HG02981 (cell line): ENCODE measurements at regions not wholly inside any gene's neighbourhood (a gene's known extent, or its start where the extent isn't known, plus 50 kb on each side); places are given as distances from the start of the nearest gene placed in this dataset.
A peak's percentile ranks its signal among the peaks of the same experiment; 100 is the strongest.

Source experiments
- ATAC-seq: cut with Tn5 transposase; IDR thresholded peaks from one replicate; pipeline ENCODE4 v1.9.1; 2021; ENCODE audit warnings: mild to moderate bottlenecking, moderate library complexity; ENCODE audit not compliant: unreplicated experiment

DNA sequence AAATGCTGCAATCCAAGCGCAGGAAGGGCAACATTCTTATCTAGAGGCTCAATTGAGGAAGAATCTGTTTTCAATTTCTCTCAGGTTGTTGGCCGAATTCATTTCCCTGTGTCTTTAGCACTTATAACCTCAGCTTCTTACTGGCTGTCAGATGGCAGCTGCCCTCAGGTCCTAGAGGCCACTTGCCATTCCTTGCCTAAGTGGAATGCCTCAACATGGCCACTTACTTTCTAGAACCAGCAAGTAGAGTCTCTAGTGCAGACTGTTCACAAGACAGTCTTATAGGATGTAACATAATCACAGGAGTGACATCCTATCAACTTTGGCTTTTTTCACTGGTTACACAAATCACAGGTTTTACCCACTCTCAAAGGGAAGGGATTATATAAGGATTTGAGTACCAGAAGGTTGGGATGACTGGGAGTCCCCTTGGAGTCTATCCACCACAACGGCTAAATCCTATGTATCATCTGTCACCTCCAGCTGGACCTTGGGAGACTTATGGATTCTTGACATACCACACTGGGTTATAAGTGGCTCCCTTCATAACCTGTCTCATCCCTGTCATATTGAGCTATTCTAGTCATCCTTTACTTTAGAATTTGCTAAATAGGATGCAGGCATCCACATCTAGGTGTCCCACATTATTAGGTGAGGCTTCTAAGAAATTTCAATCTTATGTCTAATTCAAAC, 297.9 kb upstream of the CTSO start:
- no peak for ATAC-seq

DNA sequence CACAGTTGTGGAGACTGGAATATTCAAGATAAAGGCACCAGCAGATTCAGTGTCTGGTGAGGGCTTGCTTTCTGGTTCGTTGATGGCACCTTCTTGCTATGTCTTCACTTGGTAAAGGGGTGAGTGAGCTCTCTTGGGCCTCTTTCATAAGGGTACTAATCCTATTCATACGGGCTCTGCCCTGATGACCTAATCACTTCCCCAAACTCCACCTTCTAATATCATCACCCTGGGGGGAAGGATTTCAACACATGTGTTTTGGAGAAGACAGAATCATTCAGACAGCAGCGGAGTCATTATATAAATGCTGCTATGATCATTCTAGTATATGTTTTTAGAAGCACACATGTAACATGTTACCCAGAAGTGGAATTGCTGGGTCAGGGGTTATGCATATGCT, 295.3 kb upstream of the CTSO start:
- no peak for ATAC-seq

DNA sequence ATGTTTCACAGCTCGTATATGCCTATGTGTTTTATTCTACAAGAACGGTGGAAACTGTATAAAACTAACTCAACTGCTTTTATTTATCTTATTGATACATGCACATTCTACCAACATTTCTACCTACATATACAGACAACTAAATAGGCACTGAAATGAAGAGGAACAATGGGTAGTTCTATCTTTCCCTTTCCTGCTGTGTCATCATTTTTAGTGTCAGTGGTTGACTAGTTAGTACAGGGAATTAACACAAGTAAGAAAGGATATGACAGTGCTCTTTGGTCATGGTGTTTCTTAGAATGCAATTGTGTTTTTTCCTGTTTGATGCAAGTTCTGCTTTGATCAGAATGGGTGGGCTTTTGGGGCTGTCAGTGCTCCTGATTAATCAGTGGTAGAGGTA, 293.8 kb upstream of the CTSO start:
- no peak for ATAC-seq

DNA sequence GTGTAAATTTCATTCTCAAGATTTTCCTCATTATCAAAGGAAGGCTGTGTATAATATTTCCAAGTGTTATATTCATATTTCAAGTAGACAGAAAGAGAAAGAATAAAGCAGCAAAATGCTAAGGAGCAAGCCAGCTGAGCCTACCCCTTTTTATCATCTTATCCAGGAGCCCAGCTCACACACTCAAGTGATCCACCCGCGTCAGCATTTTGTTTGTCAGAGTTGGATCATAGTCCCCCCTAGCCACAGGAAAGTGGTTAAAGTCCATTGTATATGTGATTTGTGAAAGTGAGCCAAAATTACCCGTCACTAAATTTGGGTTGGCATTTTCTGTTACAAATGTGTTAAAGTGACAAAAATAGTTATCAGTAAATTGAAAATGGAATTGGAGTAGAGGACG, 289.3 kb upstream of the CTSO start:
- ATAC-seq, result no peak

DNA sequence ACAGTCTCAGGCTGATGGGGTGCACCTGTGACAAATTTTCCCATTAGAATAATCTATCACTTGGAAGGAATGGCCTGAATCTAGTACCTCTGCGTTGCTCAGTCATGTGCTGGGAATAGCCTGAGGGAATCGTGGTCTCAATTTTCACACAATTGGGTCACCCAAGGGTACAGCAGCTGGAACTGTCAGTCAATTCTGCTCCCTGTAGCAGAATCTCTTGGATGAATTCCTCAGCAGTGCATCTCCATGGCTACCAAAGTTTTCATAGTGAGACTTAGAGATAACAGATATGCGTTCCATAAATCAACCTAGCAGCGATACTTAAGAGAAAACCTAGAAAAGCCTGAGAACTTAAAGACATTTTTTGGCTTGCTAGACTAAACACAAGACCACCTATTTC, 288.7 kb upstream of the CTSO start:
- ATAC-seq, result no peak

DNA sequence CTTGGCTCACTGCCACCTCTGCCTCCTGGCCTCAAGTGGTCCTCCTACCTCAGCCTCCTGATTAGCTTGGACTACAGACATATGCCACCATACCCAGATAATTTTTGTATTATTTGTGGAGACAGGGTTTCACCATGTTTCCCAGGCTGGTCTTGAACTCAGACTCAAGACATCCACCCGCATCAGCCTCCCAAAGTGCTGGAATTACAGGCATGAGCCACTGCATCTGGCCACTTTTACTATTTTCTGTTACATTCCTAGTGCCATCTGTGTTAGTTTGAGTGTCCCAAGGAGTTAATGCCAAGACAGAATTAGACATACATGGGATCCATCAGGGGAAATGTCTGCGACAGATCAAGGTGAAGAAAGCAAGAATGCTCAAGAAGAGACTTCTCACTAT, 288.2 kb upstream of the CTSO start:
- no peak for ATAC-seq

DNA sequence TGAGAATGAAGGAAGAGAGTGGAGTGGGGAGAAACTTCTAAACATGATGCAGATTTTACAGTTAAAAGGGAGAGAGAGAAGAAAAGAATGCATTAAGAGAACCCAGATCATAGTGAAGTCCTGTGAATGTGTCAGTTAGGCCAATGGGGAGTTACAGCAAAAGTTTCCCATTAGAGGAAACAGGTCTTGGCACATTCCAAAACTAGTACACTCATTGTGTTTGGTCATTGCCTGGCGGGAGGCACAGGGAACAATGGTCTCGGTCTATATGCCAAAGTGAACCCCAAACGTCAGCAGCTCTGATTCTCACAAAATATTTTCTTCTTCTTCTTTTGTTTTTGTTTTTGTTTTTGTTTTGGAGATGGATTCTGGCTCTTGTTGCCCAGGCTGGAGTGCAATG, 284.5 kb upstream of the CTSO start:
- ATAC-seq, result no peak

DNA sequence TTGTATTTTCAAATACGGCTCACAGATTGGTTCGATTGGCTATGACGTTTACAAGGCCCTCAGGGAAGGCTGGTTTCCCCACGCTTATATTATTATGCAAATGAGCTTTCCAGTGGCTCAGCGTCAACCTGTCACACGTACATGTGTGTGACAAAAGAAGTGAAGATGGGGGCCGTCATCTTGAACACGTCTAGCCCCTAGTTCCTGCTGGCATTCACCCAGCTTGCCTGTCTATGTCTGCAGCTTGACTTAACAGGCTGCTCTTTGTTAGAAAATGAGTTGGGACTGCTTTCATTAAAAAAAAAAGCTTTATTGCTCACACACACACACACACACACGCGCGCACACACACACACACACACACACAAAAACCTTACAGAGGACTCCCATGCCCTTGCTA, 283.6 kb upstream of the CTSO start:
- ATAC-seq, result no peak

DNA sequence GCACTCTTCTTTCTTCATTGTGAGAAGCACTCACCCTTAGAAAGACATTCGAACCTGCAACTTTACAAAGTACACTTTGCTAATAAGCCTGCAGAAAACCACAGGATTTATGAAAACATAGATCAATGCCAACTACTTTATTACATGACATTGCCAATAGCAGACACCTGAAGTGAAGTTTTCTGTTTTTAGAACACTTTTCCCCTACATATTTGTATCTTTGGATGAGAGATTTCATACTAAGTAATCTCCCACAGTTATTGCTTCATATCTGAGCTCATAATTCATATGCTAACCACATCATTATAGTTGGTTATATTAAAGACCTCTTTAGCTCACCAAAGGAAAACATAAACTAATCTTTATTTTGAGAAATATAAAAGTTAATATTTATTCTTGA, 276.5 kb upstream of the CTSO start:
- no peak for ATAC-seq

DNA sequence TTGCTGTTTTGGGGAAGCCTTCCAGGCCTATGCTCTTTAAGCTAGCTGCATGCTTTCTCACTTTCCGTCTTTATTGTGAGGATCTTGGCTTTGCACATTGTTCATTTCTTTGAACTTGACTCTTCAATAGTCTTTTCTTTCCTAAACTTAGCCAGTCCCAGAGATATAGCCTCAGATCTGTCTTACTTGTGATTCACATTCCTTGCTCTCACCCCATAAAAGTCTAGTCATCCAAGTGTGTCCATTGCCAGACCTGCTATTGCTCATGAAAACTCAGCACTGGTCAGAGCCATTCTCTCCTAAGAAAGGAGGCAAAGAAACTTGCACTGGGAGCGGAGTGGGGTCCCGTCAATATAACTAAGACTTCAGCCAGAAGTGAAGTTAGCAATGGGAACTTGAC, 275.0 kb upstream of the CTSO start:
- ATAC-seq, result no peak

DNA sequence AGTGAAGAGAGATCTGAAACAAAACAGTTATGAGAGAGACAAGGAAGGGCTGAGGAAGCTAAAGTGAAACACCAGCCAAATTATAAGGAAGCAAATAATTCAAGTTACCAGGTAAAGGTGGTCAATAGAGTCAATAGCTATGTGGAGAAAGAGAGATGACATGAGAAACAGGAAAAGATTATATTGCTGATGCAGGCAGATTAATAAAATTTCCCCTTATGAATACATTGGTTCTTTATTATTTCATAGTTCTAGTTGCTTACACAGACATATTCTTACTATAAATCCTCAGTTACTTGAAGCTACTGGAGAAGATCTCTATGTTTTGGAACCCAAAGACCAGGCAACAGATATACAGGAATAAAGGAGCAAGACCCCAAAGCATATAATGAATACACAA, 273.7 kb upstream of the CTSO start:
- ATAC-seq, result no peak

DNA sequence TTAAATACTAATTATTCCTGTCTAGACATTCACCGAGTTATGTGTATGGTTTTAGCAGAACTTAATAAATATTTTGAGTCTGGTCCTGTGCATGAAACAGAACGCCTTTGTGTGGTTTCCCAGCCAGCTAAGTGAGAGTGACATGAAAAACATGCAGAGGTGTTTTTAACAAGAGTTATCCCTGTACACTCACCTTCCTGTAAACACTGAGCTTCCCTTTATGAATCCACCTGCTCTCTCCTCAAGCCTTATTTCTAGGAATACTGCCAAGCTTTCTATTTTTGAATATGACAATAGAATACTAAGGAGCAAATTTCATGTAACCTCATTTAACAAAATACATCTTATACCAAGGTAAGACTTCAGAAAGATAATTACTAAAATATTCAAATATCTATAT, 270.3 kb upstream of the CTSO start:
- no peak for ATAC-seq

DNA sequence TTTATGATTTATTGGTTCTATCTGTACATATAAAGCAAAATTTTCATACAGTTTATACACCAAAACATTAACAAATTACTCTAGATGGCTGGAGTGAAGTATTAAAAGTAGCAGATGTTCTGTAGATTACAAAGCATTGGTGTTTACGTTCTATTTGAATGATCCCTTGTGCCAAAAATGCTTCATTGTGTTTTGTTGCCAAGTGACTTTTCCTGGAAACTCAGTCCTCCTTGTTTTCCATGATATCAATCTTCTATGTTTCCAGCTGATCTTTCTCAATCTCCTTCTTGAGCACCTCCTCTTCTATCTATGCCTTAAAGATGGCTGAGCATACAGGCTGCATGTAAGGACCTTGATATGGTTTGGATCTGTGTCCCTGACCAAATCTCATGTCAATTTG, 263.6 kb upstream of the CTSO start:
- ATAC-seq, result no peak

DNA sequence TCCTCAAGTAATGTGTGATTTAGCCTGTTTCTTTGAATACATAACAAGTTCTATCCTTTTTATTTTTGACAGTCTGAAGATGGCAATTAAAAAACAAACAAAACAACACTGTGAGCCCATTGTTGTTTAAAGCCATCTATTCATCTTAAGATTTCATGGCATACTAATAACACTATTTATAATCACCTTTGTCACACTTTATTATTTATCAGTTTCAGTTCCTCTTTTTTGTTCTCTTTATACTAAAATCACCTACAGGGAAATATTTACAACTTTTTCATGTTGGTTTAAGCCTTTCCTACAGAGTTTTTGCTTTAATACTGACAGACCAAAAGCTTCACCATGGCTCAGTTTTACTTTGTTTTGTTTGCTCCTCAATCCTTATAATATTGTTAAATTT, 247.4 kb upstream of the CTSO start:
- ATAC-seq, result peak; percentile 97

DNA sequence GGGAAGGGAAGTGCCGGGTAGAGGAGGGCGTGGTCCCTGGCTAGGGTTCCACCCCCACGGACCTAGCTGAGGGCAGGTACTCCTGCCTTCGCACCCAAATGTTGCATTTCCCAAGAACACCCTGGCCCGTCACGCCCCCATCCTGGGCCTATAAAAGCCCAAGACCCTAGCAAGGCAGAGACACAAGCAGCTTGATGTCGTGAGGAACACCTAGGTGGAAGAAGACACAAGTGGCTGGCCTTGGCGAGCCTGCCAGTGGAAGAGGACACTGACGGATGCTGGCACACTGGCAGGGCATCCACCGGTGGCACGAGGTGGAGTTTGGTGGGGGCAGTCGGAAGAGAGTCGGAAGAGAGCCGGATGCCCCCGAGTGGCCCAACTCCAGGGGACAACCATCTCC, 244.8 kb upstream of the CTSO start:
- no peak for ATAC-seq

DNA sequence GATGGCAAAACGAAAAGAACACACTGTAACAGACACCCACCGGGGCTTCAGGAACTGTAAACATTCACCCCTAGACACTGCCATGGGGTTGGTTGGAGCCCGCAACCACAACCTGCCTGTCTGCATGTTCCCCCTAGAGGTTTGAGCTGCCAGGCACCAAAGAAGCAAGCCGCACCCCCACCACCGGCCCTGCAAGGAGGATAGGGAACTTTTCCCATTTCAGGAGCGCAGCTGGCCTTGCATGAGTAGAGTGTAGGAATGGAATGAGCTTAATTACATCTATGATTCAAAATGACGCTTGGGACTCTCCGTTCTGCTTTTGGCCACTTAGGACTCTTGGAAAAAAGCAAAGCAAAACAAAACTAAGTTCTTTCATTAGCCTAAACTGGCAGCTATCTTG, 243.6 kb upstream of the CTSO start:
- no peak for ATAC-seq

DNA sequence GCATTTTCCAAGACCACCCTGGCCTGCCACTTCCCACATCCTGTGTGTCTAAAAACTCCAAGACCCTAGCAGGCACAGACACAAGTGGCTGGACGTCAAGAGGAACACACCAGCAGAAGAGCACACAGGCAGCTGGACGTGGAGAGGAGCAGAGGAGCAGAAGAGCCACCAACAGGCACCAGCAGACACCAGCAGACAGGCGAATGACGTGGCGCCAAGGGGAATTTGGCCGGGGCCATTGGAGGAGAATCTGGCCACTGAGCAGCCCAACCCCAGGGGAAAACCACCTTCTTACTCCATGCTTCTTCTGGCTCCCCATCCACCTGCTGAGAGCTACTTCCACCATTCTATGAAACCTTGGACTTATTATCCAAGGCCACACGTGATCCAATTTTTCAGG, 243.1 kb upstream of the CTSO start:
- no peak for ATAC-seq

DNA sequence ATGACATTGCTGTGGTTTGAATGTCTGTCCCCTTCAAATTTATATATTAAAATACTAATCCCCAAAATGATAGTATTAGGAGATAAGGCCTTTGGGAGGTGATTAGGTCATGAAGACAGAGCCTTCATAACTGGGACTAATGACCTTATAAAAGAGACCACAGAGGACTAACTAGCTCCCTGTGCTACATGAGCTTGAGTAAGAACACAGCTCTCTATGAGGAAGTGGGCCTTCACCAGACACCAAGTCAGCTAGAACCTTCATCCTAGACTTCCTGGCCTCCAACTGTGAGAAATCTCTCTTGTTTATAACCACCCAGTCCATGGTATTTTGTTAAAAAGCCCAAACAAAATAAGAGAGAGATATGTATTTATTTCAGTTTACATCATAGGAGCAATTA, 242.2 kb upstream of the CTSO start:
- peak; percentile 92 for ATAC-seq

DNA sequence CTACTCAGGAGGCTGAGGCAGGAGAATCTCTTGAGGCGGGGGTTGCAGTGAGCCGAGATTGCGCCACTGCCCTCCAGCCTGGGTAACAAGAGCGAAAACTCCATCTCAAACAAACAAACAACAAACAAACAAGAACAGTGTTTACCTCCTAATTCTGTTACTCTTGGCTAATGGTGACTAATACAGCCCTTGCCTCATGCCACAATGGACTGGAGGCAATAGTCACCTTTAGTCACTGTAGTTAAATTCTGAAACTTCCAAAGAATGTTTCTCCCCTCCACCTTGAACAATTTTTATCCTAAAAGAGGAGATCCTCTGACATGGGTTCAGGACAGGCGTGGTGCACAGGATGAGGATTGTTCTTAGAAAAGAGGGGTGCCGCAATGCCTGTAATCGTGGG, 241.2 kb upstream of the CTSO start:
- no peak for ATAC-seq

DNA sequence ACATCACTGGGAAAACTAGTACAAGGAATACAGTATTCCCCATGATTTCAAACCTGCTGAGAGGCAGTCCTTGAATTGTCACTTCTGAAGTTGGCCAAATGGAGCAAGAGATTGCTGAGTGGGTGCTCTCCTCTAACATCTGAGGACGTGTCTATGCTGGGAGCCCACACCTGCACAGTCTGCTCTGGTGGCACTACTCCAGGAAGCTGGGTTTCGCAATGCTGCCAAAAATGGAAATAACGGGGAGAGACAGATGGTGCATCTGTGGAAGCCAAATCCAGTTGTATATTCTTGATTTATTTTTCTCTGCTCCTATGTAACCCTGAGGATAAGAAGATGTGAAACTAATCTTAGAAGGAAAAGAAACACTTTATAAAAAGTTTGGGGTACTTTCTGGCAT, 240.1 kb upstream of the CTSO start:
- no peak for ATAC-seq

DNA sequence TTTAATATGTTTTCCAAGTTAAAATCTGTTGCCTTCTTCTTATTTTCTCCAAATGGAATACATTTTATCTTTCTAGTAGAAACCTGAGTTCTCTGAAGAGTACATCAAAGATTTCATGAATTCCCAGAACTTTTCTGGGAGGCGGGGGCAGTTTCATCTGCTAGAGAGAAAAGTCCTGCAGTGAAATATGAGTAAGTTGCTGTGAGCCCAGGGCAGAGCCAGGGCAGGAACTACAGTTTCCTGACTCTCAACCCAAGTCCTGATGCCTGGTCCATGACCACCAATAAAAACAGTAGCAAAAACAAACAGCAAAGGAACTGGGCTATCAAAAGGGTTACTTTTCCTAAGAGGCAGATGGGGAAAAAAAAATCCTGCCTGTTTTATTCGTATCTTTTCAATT, 239.4 kb upstream of the CTSO start:
- no peak for ATAC-seq

DNA sequence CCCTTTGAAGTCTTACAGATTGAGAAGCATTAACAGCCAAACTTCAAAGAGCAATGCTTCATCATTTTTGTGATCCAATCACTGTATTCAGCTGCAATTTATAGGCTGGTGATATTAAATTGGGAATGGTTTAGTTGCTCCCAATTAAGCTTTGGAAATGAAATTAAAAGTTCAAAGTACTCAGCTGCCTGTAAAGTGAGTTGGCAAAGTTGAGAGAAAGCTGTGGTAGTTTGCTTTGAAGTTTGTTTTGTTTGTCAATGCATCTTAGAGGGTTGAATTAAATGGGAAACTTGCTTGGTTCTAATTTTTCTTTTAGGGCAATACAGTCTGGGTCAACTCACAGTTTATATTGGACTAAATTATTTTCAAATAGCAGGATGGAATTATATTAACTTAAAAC, 238.4 kb upstream of the CTSO start:
- no peak for ATAC-seq

DNA sequence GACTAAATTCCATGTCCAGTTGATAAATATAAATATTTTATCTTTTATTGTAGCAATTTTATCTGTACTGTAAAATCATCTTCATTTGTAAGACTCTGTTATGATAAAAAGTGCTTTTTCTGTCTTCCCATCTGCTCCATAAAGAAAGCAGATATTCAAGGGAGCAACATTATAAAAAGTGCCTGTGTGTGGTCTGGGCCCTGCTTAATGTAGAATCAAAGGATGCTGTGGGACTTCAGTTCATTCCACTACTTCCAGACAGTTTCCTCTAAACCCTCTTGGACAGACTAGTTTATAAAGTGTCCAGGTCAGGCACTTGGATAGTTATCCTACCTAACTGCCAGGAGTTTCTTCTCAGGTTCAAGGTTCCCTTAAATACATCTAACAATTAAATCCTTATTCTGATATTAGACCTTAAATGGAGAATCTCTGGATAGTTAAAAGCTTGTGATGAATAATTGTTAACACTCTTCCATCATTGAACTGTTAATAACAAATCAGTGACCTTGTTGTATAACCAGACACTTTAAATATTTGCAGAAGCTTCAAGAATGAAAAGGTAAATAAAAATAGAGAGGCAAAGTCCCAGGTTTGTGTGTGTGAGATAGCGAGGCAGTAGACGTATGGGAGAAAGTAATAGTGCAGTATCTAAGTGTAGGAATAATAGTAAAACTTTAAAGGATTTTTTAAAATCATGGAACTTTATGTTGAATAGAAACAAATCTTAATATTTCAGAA, 237.5 kb upstream of the CTSO start:
- no peak for ATAC-seq
